SHP77 (cell line): ENCODE measurements at regions not wholly inside any gene's neighbourhood (a gene's known extent, or its start where the extent isn't known, plus 50 kb on each side); places are given as distances from the start of the nearest gene placed in this dataset.
A peak's percentile ranks its signal among the peaks of the same experiment; 100 is the strongest.

Source experiments
- DNase-seq, 2 experiments: peaks; one replicate each; lab custom pipeline; 2025; lab: John Stamatoyannopoulos, UW

- DNase-seq: no peak
Measured at GRCh38 chr7:142365410-142365842, 107.6 kb upstream of the PRSS58 start.

GRCh38 chr7:142364551-142364950 lies 106.7 kb upstream of the PRSS58 start:
- no peak for DNase-seq

GRCh38 chr7:142362349-142362748 lies 104.5 kb upstream of the PRSS58 start:
- DNase-seq: no peak

GRCh38 chr7:142359694-142360279 lies 101.9 kb upstream of the PRSS58 start:
- no peak for DNase-seq

- DNase-seq: peak; percentile 21 to 41
Measured at GRCh38 chr7:142357953-142358520, 100.2 kb upstream of the PRSS58 start.

GRCh38 chr7:142356166-142356565 lies 98.3 kb upstream of the PRSS58 start:
- no peak for DNase-seq

GRCh38 chr7:142355328-142355727 lies 97.5 kb upstream of the PRSS58 start:
- DNase-seq: no peak

- no peak for DNase-seq
Measured at GRCh38 chr7:142353147-142354060, 95.5 kb upstream of the PRSS58 start.

- no peak for DNase-seq
Measured at GRCh38 chr7:142352543-142352942, 94.7 kb upstream of the PRSS58 start.

GRCh38 chr7:142351145-142351544 lies 93.3 kb upstream of the PRSS58 start:
- no peak for DNase-seq

- no peak for DNase-seq
Measured at GRCh38 chr7:142349670-142350405, 92.0 kb upstream of the PRSS58 start.

- no peak for DNase-seq
Measured at GRCh38 chr7:142348921-142349405, 91.1 kb upstream of the PRSS58 start.

- no peak for DNase-seq
Measured at GRCh38 chr7:142348100-142348499, 90.2 kb upstream of the PRSS58 start.

- no peak for DNase-seq
Measured at GRCh38 chr7:142347091-142347490, 89.2 kb upstream of the PRSS58 start.

- DNase-seq: no peak
Measured at GRCh38 chr7:142345811-142346210, 88.0 kb upstream of the PRSS58 start.

- DNase-seq: peak; percentile 30 to 46
Measured at GRCh38 chr7:142338633-142339501, 81.0 kb upstream of the PRSS58 start.

GRCh38 chr7:142337054-142338001 lies 79.5 kb upstream of the PRSS58 start:
- no peak for DNase-seq

GRCh38 chr7:142334806-142335205 lies 76.9 kb upstream of the PRSS58 start:
- DNase-seq: no peak

- DNase-seq: no peak
Measured at GRCh38 chr7:142334236-142334635, 76.4 kb upstream of the PRSS58 start.

GRCh38 chr7:142332421-142332820 lies 74.6 kb upstream of the PRSS58 start:
- DNase-seq: no peak
